ENCODE measurements at regions not wholly inside any gene's neighbourhood (a gene's known extent, or its start where the extent isn't known, plus 50 kb on each side); places are given as distances from the start of the nearest gene placed in this dataset.

DNA sequence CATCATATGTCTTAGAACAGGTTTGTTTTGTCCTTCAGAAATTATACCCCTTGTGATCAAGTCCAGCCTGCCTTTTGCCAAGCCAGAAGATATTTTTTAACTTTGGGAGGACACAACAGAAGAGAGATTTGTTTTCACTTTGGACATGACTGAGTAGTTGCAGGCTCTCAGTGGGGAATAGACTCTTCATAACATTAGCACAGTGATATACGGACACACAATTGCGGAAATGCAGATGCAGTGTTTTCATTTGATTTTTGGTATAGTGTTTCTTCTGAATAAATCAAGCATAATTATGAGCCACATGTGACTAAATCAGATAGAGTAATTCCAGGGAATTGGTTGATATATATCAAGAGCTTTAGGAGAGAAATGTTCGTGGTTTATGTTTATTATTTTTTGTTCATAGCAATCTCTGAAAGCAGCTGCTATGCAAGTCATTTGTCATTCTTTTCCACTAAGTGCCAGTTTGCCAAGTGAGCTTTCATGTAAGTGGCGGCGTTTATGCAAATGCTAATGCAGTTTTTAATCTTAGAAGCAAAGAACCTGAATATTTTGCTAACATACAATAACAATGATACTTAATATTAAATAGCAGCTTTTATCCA, 69.6 kb upstream of the HDAC9 start:
- H3K36me3 Mint-ChIP-seq, result no peaks in the 10 kb centered on the region
- H3K27me3 ChIP-seq (replicated peaks in 1 of 2; ENCODE audit: control insufficient read depth in 2 of 2, extremely low read depth in 1 of 2, insufficient read depth in 2 of 2, low read length in 1 of 2), result no peaks in the 10 kb centered on the region
- no peak for DNase-seq
- no peaks in the 10 kb centered on the region for H3K36me3 ChIP-seq (ENCODE audit: control insufficient read depth in 2 of 2, extremely low read depth in 1 of 2, insufficient read depth in 1 of 2, low read length in 1 of 2)
- no peak for ATAC-seq (replicated peaks in 1 of 4)
- POLR2A ChIA-PET, result no interaction called here
- no CpG with 5 or more reads among the region's 5 CpGs for WGBS (ENCODE audit: insufficient coverage)
- H3K9me3 ChIP-seq, result no peaks in the 10 kb centered on the region
- peaks cover 0 to 5% of the 10 kb centered on the region in 2 donors for H3K27me3 Mint-ChIP-seq
- CTCF ChIA-PET, result no interaction called here
- no peaks in the 10 kb centered on the region for H3K4me1 ChIP-seq (ENCODE audit: control insufficient read depth in 1 of 2, extremely low read depth in 1 of 2, insufficient read depth in 2 of 2, low read length in 2 of 2)
- H3K9me3 Mint-ChIP-seq, result no peaks in the 10 kb centered on the region
- no peak overlapping the region for H3K27ac ChIP-seq (ENCODE audit: low read length)
- H3K4me3 Mint-ChIP-seq, result no peak overlapping the region
- no peak overlapping the region for H3K27ac Mint-ChIP-seq
- no peaks in the 10 kb centered on the region for H3K4me1 Mint-ChIP-seq
- H3K4me3 ChIP-seq (ENCODE audit: control insufficient read depth in 1 of 2, extremely low read depth in 1 of 2, low read length in 1 of 2), result no peak overlapping the region

- no peaks in the 10 kb centered on the region for H3K4me1 ChIP-seq (ENCODE audit: control insufficient read depth in 1 of 2, extremely low read depth in 1 of 2, insufficient read depth in 2 of 2, low read length in 2 of 2)
- H3K27me3 ChIP-seq (replicated peaks in 1 of 2; ENCODE audit: control insufficient read depth in 2 of 2, extremely low read depth in 1 of 2, insufficient read depth in 2 of 2, low read length in 1 of 2), result no peaks in the 10 kb centered on the region
- DNase-seq, result no peak
- POLR2A ChIA-PET, result no interaction called here
- no peak overlapping the region for H3K27ac ChIP-seq (ENCODE audit: low read length)
- CTCF ChIA-PET, result interaction anchor here in 1 of 2 donors (0.6 kb wide), 1 partner anchor 79 kb away, joined by 3 read pairs; no protein-coding TSS in a partner anchor
- no peaks in the 10 kb centered on the region for H3K9me3 Mint-ChIP-seq
- peaks cover 0 to 5% of the 10 kb centered on the region in 2 donors for H3K27me3 Mint-ChIP-seq
- ATAC-seq (replicated peaks in 1 of 4), result no peak
- H3K36me3 ChIP-seq (ENCODE audit: control insufficient read depth in 2 of 2, extremely low read depth in 1 of 2, insufficient read depth in 1 of 2, low read length in 1 of 2), result no peaks in the 10 kb centered on the region
- no peak overlapping the region for H3K4me3 ChIP-seq (ENCODE audit: control insufficient read depth in 1 of 2, extremely low read depth in 1 of 2, low read length in 1 of 2)
- H3K27ac Mint-ChIP-seq, result no peak overlapping the region
- WGBS (ENCODE audit: insufficient coverage), result no CpG with 5 or more reads among the region's 1 CpG
- no peaks in the 10 kb centered on the region for H3K4me1 Mint-ChIP-seq
- no peaks in the 10 kb centered on the region for H3K9me3 ChIP-seq
- H3K36me3 Mint-ChIP-seq, result no peaks in the 10 kb centered on the region
- H3K4me3 Mint-ChIP-seq, result no peak overlapping the region
Observed at GRCh38 chr7:18426564-18427226, 68.9 kb upstream of the HDAC9 start.

- WGBS (ENCODE audit: insufficient coverage), result no CpG with 5 or more reads among the region's 3 CpGs
Observed at GRCh38 chr7:18429547-18429946, 66.0 kb upstream of the HDAC9 start.

DNA sequence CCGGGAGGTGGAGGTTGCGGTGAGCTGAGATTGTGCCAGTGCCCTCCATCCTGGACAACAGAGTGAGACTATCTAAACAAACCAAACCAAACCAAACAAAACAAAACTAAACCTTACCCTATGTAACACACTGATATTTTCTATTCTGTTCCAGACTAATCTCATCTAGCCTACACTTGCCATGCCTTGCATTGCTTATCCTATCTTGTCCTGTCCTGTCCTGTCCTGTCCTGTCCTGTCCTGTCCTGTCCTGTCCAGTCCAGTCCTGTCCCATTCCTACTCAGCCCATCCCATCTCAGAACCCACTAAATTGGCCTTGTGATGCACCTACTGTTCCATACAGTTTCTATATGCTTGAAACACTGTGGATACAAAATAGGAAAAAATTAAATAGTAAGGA, 64.7 kb upstream of the HDAC9 start:
- H3K27me3 ChIP-seq (replicated peaks in 1 of 2; ENCODE audit: control insufficient read depth in 2 of 2, extremely low read depth in 1 of 2, insufficient read depth in 2 of 2, low read length in 1 of 2), result no peaks in the 10 kb centered on the region
- ATAC-seq (replicated peaks in 1 of 4), result no peak
- H3K4me1 ChIP-seq (ENCODE audit: control insufficient read depth in 1 of 2, extremely low read depth in 1 of 2, insufficient read depth in 2 of 2, low read length in 2 of 2), result no peaks in the 10 kb centered on the region
- H3K27ac ChIP-seq (ENCODE audit: low read length), result no peak overlapping the region
- no peaks in the 10 kb centered on the region for H3K9me3 ChIP-seq
- WGBS (ENCODE audit: insufficient coverage), result 93% methylated on average over 2 of the region's 2 CpGs
- ChIA-PET CTCF (no interaction called here), POLR2A (no interaction called here)
- H3K4me3 ChIP-seq (ENCODE audit: control insufficient read depth in 1 of 2, extremely low read depth in 1 of 2, low read length in 1 of 2), result no peak overlapping the region
- Mint-ChIP-seq H3K4me1 (no peaks in the 10 kb centered on the region), H3K9me3 (peaks cover 0 to 4% (median 0%) of the 10 kb centered on the region in 3 donors), H3K27ac (no peak overlapping the region), H3K27me3 (peaks cover 0 to 5% of the 10 kb centered on the region in 2 donors), H3K4me3 (no peak overlapping the region), H3K36me3 (no peaks in the 10 kb centered on the region)
- no peaks in the 10 kb centered on the region for H3K36me3 ChIP-seq (ENCODE audit: control insufficient read depth in 2 of 2, extremely low read depth in 1 of 2, insufficient read depth in 1 of 2, low read length in 1 of 2)
- DNase-seq, result no peak

More at GRCh38 chr7:18429547-18429946, 66.0 kb upstream of the HDAC9 start:
- Mint-ChIP-seq H3K4me1 (no peaks in the 10 kb centered on the region), H3K27me3 (peaks cover 0 to 5% of the 10 kb centered on the region in 2 donors), H3K9me3 (peaks cover 0 to 4% (median 0%) of the 10 kb centered on the region in 3 donors), H3K27ac (no peak overlapping the region), H3K36me3 (no peaks in the 10 kb centered on the region), H3K4me3 (no peak overlapping the region)
- Histone ChIP-seq H3K4me1 (ENCODE audit: control insufficient read depth in 1 of 2, extremely low read depth in 1 of 2, insufficient read depth in 2 of 2, low read length in 2 of 2) (no peaks in the 10 kb centered on the region), H3K27me3 (replicated peaks in 1 of 2; ENCODE audit: control insufficient read depth in 2 of 2, extremely low read depth in 1 of 2, insufficient read depth in 2 of 2, low read length in 1 of 2) (no peaks in the 10 kb centered on the region), H3K27ac (ENCODE audit: low read length) (no peak overlapping the region), H3K4me3 (ENCODE audit: control insufficient read depth in 1 of 2, extremely low read depth in 1 of 2, low read length in 1 of 2) (no peak overlapping the region), H3K36me3 (ENCODE audit: control insufficient read depth in 2 of 2, extremely low read depth in 1 of 2, insufficient read depth in 1 of 2, low read length in 1 of 2) (no peaks in the 10 kb centered on the region), H3K9me3 (no peaks in the 10 kb centered on the region)
- DNase-seq, result no peak
- no peak for ATAC-seq (replicated peaks in 1 of 4)
- ChIA-PET POLR2A (no interaction called here), CTCF (no interaction called here)

- Histone ChIP-seq H3K27me3 (replicated peaks in 1 of 2; ENCODE audit: control insufficient read depth in 2 of 2, extremely low read depth in 1 of 2, insufficient read depth in 2 of 2, low read length in 1 of 2) (no peaks in the 10 kb centered on the region), H3K4me3 (ENCODE audit: control insufficient read depth in 1 of 2, extremely low read depth in 1 of 2, low read length in 1 of 2) (no peak overlapping the region), H3K36me3 (ENCODE audit: control insufficient read depth in 2 of 2, extremely low read depth in 1 of 2, insufficient read depth in 1 of 2, low read length in 1 of 2) (no peaks in the 10 kb centered on the region), H3K4me1 (ENCODE audit: control insufficient read depth in 1 of 2, extremely low read depth in 1 of 2, insufficient read depth in 2 of 2, low read length in 2 of 2) (no peaks in the 10 kb centered on the region), H3K27ac (ENCODE audit: low read length) (no peak overlapping the region), H3K9me3 (no peaks in the 10 kb centered on the region)
- Mint-ChIP-seq H3K36me3 (no peaks in the 10 kb centered on the region), H3K4me1 (no peaks in the 10 kb centered on the region), H3K9me3 (peaks cover 0 to 4% (median 0%) of the 10 kb centered on the region in 3 donors), H3K27ac (no peak overlapping the region), H3K4me3 (no peak overlapping the region), H3K27me3 (no peaks in the 10 kb centered on the region)
- ATAC-seq (replicated peaks in 1 of 4) (no peak), DNase-seq (no peak)
- WGBS (ENCODE audit: insufficient coverage), result no CpG with 5 or more reads among the region's 6 CpGs
- CTCF ChIA-PET, result no interaction called here
- POLR2A ChIA-PET, result no interaction called here
Observed at GRCh38 chr7:18434171-18434570, 61.4 kb upstream of the HDAC9 start.

DNA sequence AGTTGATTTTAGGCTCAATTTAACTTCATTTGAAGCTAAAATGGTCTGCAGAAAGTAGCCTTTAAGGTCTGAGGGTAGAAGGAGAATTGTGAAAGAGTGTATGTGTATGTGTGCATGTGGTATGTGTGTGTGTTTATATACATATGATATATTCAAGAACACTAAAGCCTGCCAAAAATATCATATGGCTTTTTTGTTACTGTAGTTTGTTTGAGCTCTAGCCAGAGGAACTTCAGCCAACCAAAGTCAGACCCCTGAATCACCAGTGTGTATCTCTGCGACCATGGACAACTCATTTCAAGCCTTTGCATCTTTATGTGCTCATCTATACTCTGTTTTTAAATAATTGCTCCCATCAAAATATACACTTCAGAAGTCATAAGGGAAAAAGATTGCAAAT, 58.4 kb upstream of the HDAC9 start:
- no peak for ATAC-seq (replicated peaks in 1 of 4)
- ChIA-PET CTCF (no interaction called here), POLR2A (no interaction called here)
- Histone ChIP-seq H3K27me3 (replicated peaks in 1 of 2; ENCODE audit: control insufficient read depth in 2 of 2, extremely low read depth in 1 of 2, insufficient read depth in 2 of 2, low read length in 1 of 2) (no peaks in the 10 kb centered on the region), H3K27ac (ENCODE audit: low read length) (no peak overlapping the region), H3K36me3 (ENCODE audit: control insufficient read depth in 2 of 2, extremely low read depth in 1 of 2, insufficient read depth in 1 of 2, low read length in 1 of 2) (no peaks in the 10 kb centered on the region), H3K4me3 (ENCODE audit: control insufficient read depth in 1 of 2, extremely low read depth in 1 of 2, low read length in 1 of 2) (no peak overlapping the region), H3K4me1 (ENCODE audit: control insufficient read depth in 1 of 2, extremely low read depth in 1 of 2, insufficient read depth in 2 of 2, low read length in 2 of 2) (no peaks in the 10 kb centered on the region), H3K9me3 (no peaks in the 10 kb centered on the region)
- Mint-ChIP-seq H3K27ac (no peak overlapping the region), H3K27me3 (no peaks in the 10 kb centered on the region), H3K36me3 (no peaks in the 10 kb centered on the region), H3K4me3 (no peak overlapping the region), H3K9me3 (peaks cover 0 to 1% (median 0%) of the 10 kb centered on the region in 3 donors), H3K4me1 (no peaks in the 10 kb centered on the region)
- WGBS (ENCODE audit: insufficient coverage), result no CpG with 5 or more reads among the region's 1 CpG
- no peak for DNase-seq
